HFF-Myc (cell line): ENCODE measurements at regions not wholly inside any gene's neighbourhood (a gene's known extent, or its start where the extent isn't known, plus 50 kb on each side); places are given as distances from the start of the nearest gene placed in this dataset.

ENCODE experiments used
- DNase-seq: peaks from one replicate; pipeline ENCODE4 v3.0.0-alpha.2; 2011; ENCODE audit warnings: low read depth; ENCODE audit errors: extremely low read depth
- H3K4me3 ChIP-seq: replicated peaks from 2 replicates; pipeline ENCODE4 v1.5.1; 2011; ENCODE audit warnings: low read depth, mild to moderate bottlenecking, control low read depth, low read length
- CTCF ChIP-seq: IDR thresholded peaks from 2 replicates; pipeline ENCODE4 v1.5.1; 2012; ENCODE audit warnings: mild to moderate bottlenecking, low read depth, low read length, control low read depth; ENCODE audit errors: missing control alignments

- H3K4me3 ChIP-seq, result no peak overlapping the region
- TF ChIP-seq CTCF, result no peak
- DNase-seq, result no peak
Observed at GRCh38 chr15:92705764-92706163, 50.2 kb upstream of the FAM174B start.

- DNase-seq, result no peak
- TF ChIP-seq CTCF, result no peak
- H3K4me3 ChIP-seq, result no peak overlapping the region
Observed at GRCh38 chr15:92706201-92706600, 50.6 kb upstream of the FAM174B start.

- H3K4me3 ChIP-seq, result no peak overlapping the region
- no peak for TF ChIP-seq CTCF
- DNase-seq, result no peak
Observed at GRCh38 chr15:92707880-92708551, 52.4 kb upstream of the FAM174B start.

GRCh38 chr15:92708635-92709034 lies 53.1 kb upstream of the FAM174B start:
- no peak for TF ChIP-seq CTCF
- no peak for DNase-seq
- no peak overlapping the region for H3K4me3 ChIP-seq

GRCh38 chr15:92709110-92709790 lies 53.7 kb upstream of the FAM174B start:
- TF ChIP-seq CTCF, result no peak
- H3K4me3 ChIP-seq, result no peak overlapping the region
- no peak for DNase-seq

GRCh38 chr15:92711457-92711831 lies 55.9 kb upstream of the FAM174B start:
- DNase-seq, result no peak
- no peak overlapping the region for H3K4me3 ChIP-seq
- no peak for TF ChIP-seq CTCF
